ENCODE measurements at regions not wholly inside any gene's neighbourhood (a gene's known extent, or its start where the extent isn't known, plus 50 kb on each side); places are given as distances from the start of the nearest gene placed in this dataset.
"Not testable (repeated sequence)": the region's sequence is repeated elsewhere in the genome, so short reads cannot be mapped to it uniquely, and the experiment has no call there.

DNA sequence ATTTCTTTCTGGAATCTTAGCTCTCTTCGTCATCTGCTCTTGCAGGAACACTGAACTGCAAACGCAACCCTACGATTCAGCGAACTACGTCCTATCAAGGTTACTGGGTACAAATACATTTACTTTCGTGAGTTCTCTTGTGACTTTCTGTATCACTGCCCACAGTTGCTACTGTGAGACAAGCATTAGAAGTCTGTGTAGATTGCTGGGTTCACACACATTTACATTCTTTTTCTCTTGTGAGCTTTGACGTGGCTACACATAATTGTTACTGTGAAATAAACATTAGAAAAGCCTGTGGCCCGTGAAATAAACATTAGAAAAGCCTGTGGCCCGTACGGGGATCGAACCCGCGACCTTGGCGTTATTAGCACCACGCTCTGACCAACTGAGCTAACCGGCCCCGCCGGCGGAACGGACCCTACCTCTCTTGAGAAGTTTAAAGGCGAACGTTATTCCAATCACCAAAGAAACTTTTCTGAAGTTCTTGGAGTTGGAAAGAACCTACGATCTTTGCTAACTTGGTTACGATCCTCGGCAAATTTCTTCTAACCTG lies 61.2 kb upstream of the ZNF322 start:
- H3K36me3 ChIP-seq (ENCODE audit: insufficient read depth, low read length); H3K4me3 ChIP-seq (ENCODE audit: low read length); H3K27me3 ChIP-seq (ENCODE audit: insufficient read depth, low read length); H3K9me3 ChIP-seq (ENCODE audit: insufficient read depth, low read depth, low read length); H3K27ac ChIP-seq (ENCODE audit: low read depth, low read length); H3K4me1 ChIP-seq (ENCODE audit: insufficient read depth, low read length); H3K9ac ChIP-seq (ENCODE audit: low read depth, low read length): not testable (repeated sequence)
- no CpG with 5 or more reads among the region's 25 CpGs for WGBS

DNA sequence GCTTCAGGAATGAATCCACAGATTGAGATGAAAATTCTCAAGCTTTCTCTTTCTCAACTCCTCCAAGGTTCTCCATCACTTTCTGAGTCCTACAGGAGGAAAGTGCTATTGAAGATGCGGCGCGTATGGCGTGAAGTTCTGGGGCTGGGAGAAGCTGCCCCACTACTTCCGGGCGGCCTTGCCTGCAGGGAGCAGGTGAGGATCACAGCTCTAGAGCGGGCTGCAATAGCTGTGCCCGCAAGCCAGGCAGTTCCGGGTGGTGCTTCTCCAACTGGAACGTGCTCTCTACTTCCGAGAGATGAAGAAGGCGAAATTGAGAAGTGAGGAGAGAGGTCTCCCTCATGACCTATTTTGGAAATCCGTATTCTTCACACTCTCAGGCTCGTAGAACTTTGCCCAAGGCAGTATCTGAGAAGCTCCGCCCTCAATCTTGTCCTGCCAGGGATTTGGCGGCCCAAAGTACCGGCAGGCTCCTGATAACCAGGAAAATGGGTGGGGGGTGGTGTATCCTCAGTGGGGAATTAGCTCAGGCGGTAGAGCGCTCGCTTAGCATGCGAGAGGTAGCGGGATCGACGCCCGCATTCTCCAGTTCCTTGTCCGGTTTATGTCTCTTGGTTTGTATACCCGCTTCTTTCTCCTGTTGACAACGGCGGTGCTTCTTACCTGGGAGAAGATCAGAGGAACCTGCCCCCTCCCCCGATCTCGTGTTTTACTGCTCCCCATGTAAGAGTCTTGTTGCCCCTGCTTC lies 70.6 kb upstream of the ZNF322 start:
- H3K4me3 ChIP-seq (ENCODE audit: low read length); H3K36me3 ChIP-seq (ENCODE audit: insufficient read depth, low read length); H3K27me3 ChIP-seq (ENCODE audit: insufficient read depth, low read length); H3K9me3 ChIP-seq (ENCODE audit: insufficient read depth, low read depth, low read length); H3K27ac ChIP-seq (ENCODE audit: low read depth, low read length); H3K4me1 ChIP-seq (ENCODE audit: insufficient read depth, low read length); H3K9ac ChIP-seq (ENCODE audit: low read depth, low read length): not testable (repeated sequence)
- WGBS = no CpG with 5 or more reads among the region's 31 CpGs

DNA sequence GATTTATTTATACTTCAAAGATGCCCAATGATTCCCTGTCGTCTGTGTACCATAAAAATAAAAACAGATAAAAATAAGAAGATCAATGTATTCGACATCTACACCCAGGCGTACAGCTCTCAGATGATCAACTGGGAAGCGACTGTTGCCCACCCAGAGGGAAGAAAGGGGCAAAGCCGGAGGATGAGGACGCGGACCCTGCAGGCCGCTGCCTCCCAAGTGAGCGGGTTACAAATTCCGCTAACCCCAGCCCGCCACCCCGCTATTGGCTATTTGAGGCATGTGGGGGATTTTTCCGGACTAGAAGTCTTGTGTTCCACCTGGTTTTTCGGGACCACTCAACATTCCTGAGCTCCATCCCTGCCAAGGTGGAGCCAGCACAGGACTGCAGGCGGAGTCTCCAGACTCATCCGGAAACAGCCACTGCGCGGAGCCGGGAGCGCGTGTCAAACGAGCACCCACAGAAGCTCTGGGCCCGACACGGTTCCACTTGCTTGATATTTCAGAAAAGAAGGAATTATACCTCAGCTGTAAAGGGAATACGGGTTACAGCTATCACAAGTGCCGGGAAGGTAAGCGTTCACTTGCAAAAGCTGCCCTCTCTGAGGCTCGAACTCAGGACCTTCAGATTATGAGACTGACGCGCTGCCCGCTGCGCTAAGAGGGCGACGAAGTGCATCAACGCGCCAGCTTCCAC lies 75.4 kb upstream of the ZNF322 start:
- not testable (repeated sequence) for H3K4me1 ChIP-seq (ENCODE audit: insufficient read depth, low read length); H3K36me3 ChIP-seq (ENCODE audit: insufficient read depth, low read length); H3K4me3 ChIP-seq (ENCODE audit: low read length); H3K27ac ChIP-seq (ENCODE audit: low read depth, low read length); H3K9ac ChIP-seq (ENCODE audit: low read depth, low read length); H3K27me3 ChIP-seq (ENCODE audit: insufficient read depth, low read length); H3K9me3 ChIP-seq (ENCODE audit: insufficient read depth, low read depth, low read length)
- no CpG with 5 or more reads among the region's 36 CpGs for WGBS

DNA sequence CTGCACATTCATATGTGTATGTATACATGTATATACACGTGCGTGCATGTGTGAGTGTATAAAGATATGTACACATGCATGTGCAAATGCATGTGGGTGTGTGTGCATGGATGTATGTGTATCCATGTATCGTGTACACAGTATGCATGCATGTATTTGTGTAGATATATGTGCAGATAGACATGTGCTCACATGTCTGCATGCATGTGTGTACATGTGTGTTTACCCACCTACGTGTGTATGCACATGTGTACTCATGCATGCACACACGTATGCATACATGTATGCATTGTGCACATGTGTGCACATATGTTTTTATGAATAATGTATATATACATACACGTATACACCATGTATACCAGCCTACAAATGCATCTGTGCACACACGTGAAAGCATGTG lies 80.3 kb upstream of the ZNF322 start:
- Histone ChIP-seq H3K27ac (ENCODE audit: low read depth, low read length) (no peak overlapping the region), H3K27me3 (ENCODE audit: insufficient read depth, low read length) (peaks cover 13% of the 10 kb centered on the region), H3K9me3 (ENCODE audit: insufficient read depth, low read depth, low read length) (no peaks in the 10 kb centered on the region), H3K9ac (ENCODE audit: low read depth, low read length) (no peak overlapping the region), H3K4me3 (ENCODE audit: low read length) (no peak overlapping the region), H3K4me1 (ENCODE audit: insufficient read depth, low read length) (no peaks in the 10 kb centered on the region), H3K36me3 (ENCODE audit: insufficient read depth, low read length) (no peaks in the 10 kb centered on the region)
- WGBS = 97% methylated on average over 7 of the region's 7 CpGs

DNA sequence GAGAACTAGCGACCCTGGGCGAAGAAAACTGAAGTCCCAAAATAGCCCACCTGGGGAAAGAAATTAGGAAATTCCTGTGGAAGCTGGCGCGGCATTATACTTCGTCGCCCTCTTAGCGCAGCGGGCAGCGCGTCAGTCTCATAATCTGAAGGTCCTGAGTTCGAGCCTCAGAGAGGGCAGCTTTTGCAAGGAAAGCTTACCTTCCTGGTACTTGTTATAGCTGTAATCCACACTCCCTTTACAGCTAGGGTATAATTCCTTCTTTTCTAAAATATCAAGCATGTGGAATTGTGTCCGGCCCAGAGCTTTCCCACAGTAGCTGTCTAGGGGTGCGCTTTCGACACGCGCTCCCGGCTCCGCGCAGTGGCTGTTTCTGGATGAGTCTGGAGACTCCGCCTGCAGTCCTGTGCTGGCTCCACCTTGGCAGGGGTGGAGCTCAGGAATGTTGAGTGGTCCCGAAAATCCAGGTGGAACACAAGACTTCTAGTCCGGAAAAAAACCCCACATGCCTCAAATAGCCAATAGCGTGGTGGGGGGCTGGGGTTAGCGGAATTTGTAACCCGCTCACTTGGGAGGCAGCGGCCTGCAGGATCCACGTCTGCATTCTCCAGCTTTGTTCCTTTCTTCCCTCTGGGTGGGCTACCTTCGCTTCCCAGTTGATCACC lies 83.7 kb upstream of the ZNF322 start:
- Histone ChIP-seq H3K4me1 (ENCODE audit: insufficient read depth, low read length) (no peaks in the 10 kb centered on the region), H3K9ac (ENCODE audit: low read depth, low read length) (peak overlapping the region; percentile 27; the same call in 1 of the 2 replicates), H3K9me3 (ENCODE audit: insufficient read depth, low read depth, low read length) (no peaks in the 10 kb centered on the region), H3K4me3 (ENCODE audit: low read length) (peak overlapping the region; percentile 66), H3K36me3 (ENCODE audit: insufficient read depth, low read length) (no peaks in the 10 kb centered on the region), H3K27ac (ENCODE audit: low read depth, low read length) (peak overlapping the region; percentile 35; the same call in 1 of the 2 replicates), H3K27me3 (ENCODE audit: insufficient read depth, low read length) (peaks cover 35% of the 10 kb centered on the region)
- under 1% methylated on average over 26 of the region's 28 CpGs for WGBS

DNA sequence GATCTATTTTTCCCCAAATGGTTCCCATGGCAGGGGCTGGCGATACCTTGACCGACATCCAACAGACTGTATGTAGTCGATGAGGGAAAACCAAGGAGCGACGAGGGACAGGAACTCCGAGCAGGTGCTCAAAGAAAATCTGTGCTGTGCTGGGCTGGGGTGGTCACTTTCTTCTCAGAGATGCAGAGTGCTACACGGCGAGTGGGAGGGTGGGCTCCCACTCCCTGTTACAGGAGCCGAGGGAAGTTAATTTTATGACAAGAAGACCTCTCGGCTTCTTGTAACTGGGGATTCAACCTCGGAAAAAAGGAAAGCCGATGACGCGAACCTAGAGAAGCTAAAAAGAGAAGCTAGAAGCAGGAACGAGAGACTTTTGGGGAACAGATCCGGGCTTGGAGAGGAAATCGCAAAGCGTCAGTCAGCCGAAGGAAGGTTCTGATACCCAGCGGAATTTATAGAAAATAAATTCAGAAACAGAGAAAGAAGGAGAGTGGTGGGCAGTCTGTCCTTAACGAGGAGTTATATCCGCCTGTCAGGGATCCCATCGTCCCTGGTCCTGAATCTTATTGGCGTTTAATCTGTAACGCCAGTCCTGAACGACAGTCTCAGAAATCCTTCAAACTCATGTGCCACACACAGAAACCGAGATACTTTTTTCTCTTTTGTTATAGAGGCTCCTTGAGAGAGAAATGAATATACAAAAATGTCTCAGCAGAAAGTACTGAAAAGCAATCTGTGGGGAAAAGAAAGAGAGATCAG lies 84.6 kb upstream of the ZNF322 start:
- WGBS = 2% methylated on average over 27 of the region's 27 CpGs
- H3K27me3 ChIP-seq (ENCODE audit: insufficient read depth, low read length) = peaks cover 43% of the 10 kb centered on the region
- no peaks in the 10 kb centered on the region for H3K36me3 ChIP-seq (ENCODE audit: insufficient read depth, low read length)
- H3K27ac ChIP-seq (ENCODE audit: low read depth, low read length) = no peak overlapping the region
- peak overlapping the region; percentile 66 for H3K4me3 ChIP-seq (ENCODE audit: low read length)
- H3K9ac ChIP-seq (ENCODE audit: low read depth, low read length) = peak overlapping the region; percentile 27; the same call in 1 of the 2 replicates
- no peaks in the 10 kb centered on the region for H3K9me3 ChIP-seq (ENCODE audit: insufficient read depth, low read depth, low read length)
- H3K4me1 ChIP-seq (ENCODE audit: insufficient read depth, low read length) = no peaks in the 10 kb centered on the region

- not testable (repeated sequence) for H3K4me1 ChIP-seq (ENCODE audit: insufficient read depth, low read length); H3K9me3 ChIP-seq (ENCODE audit: insufficient read depth, low read depth, low read length); H3K27ac ChIP-seq (ENCODE audit: low read depth, low read length); H3K9ac ChIP-seq (ENCODE audit: low read depth, low read length); H3K36me3 ChIP-seq (ENCODE audit: insufficient read depth, low read length)
- Histone ChIP-seq H3K27me3 (ENCODE audit: insufficient read depth, low read length) (peaks cover 47% of the 10 kb centered on the region), H3K4me3 (ENCODE audit: low read length) (peak overlapping the region; percentile 66)
- WGBS = 54% methylated on average over 7 of the region's 8 CpGs
These were observed 85.3 kb upstream of the ZNF322 start for GRCh38 chr6:26744837-26745282.

GRCh38 chr6:26745964-26746363 lies 86.4 kb upstream of the ZNF322 start:
- H3K27ac ChIP-seq (ENCODE audit: low read depth, low read length); H3K36me3 ChIP-seq (ENCODE audit: insufficient read depth, low read length); H3K4me1 ChIP-seq (ENCODE audit: insufficient read depth, low read length); H3K9me3 ChIP-seq (ENCODE audit: insufficient read depth, low read depth, low read length); H3K4me3 ChIP-seq (ENCODE audit: low read length); H3K9ac ChIP-seq (ENCODE audit: low read depth, low read length): not testable (repeated sequence)
- WGBS = 96% methylated on average over 6 of the region's 8 CpGs
- peaks cover 49% of the 10 kb centered on the region for H3K27me3 ChIP-seq (ENCODE audit: insufficient read depth, low read length)

GRCh38 chr6:26749126-26749758 lies 89.7 kb upstream of the ZNF322 start:
- 3% methylated on average over 16 of the region's 25 CpGs for WGBS
- peaks cover 60% of the 10 kb centered on the region for H3K27me3 ChIP-seq (ENCODE audit: insufficient read depth, low read length)
- peak overlapping the region; percentile 57 for H3K4me3 ChIP-seq (ENCODE audit: low read length)
- not testable (repeated sequence) for H3K9ac ChIP-seq (ENCODE audit: low read depth, low read length); H3K9me3 ChIP-seq (ENCODE audit: insufficient read depth, low read depth, low read length); H3K27ac ChIP-seq (ENCODE audit: low read depth, low read length); H3K36me3 ChIP-seq (ENCODE audit: insufficient read depth, low read length); H3K4me1 ChIP-seq (ENCODE audit: insufficient read depth, low read length)

- not testable (repeated sequence) for H3K9ac ChIP-seq (ENCODE audit: low read depth, low read length); H3K36me3 ChIP-seq (ENCODE audit: insufficient read depth, low read length); H3K4me1 ChIP-seq (ENCODE audit: insufficient read depth, low read length); H3K9me3 ChIP-seq (ENCODE audit: insufficient read depth, low read depth, low read length); H3K27ac ChIP-seq (ENCODE audit: low read depth, low read length)
- Histone ChIP-seq H3K27me3 (ENCODE audit: insufficient read depth, low read length) (peaks cover 60% of the 10 kb centered on the region), H3K4me3 (ENCODE audit: low read length) (peak overlapping the region; percentile 57)
- 6% methylated on average over 9 of the region's 9 CpGs for WGBS
These were observed 90.2 kb upstream of the ZNF322 start for GRCh38 chr6:26749759-26750126.
